AG09319 (cell line): ENCODE measurements at regions not wholly inside any gene's neighbourhood (a gene's known extent, or its start where the extent isn't known, plus 50 kb on each side); places are given as distances from the start of the nearest gene placed in this dataset.

Experiments
- DNase-seq: peaks from one replicate; pipeline ENCODE4 v3.0.0-alpha.2; 2010; ENCODE audit warnings: low read depth; ENCODE audit errors: extremely low read depth
- TF ChIP-seq, protein P1 (sequence below): IDR thresholded peaks from 2 replicates; pipeline ENCODE4 v1.5.1; 2011; ENCODE audit warnings: low read depth, mild to moderate bottlenecking, inconsistent platforms, low read length, moderate library complexity

DNA sequence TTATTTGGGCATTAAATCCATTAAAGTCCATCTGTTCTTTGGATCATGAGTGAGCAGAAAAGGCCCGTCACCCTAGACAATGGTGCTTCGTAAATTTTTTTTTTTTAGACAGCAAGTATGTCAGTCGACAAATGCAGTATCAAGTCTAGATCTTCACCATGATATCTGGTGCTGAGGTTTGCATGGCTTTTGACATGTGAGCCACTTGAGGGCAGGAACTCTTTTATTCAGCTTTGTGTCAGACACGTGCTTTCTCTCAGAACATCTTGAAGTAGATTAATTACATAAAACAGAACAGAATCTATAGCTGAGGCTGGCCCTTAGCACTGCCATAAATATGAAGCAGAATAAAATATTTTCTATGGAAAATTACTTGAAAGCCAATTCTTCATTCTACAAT, 62.9 kb upstream of the CARD18 start:
- TF ChIP-seq, protein P1, sequence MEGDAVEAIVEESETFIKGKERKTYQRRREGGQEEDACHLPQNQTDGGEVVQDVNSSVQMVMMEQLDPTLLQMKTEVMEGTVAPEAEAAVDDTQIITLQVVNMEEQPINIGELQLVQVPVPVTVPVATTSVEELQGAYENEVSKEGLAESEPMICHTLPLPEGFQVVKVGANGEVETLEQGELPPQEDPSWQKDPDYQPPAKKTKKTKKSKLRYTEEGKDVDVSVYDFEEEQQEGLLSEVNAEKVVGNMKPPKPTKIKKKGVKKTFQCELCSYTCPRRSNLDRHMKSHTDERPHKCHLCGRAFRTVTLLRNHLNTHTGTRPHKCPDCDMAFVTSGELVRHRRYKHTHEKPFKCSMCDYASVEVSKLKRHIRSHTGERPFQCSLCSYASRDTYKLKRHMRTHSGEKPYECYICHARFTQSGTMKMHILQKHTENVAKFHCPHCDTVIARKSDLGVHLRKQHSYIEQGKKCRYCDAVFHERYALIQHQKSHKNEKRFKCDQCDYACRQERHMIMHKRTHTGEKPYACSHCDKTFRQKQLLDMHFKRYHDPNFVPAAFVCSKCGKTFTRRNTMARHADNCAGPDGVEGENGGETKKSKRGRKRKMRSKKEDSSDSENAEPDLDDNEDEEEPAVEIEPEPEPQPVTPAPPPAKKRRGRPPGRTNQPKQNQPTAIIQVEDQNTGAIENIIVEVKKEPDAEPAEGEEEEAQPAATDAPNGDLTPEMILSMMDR: no peak
- DNase-seq: no peak

DNA sequence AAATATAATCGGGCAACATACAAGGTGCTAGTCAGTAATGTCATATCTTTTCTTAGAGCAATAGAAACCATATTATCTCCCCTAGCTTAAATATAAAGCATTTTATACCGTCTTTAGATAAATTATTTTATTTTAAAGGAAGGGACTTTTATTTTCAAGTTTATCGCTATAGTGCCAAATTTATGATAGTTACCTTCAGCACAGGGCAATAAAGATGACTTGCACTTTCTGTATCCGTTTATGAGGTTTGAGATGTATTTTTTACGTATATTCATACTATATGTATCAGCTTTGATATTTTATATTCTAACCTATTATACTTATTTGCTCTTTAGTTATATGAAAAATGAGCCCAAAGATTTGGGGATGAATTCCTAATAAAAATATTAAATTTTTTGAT, 61.6 kb upstream of the CARD18 start:
- TF ChIP-seq, protein P1: no peak
- DNase-seq: no peak

DNA sequence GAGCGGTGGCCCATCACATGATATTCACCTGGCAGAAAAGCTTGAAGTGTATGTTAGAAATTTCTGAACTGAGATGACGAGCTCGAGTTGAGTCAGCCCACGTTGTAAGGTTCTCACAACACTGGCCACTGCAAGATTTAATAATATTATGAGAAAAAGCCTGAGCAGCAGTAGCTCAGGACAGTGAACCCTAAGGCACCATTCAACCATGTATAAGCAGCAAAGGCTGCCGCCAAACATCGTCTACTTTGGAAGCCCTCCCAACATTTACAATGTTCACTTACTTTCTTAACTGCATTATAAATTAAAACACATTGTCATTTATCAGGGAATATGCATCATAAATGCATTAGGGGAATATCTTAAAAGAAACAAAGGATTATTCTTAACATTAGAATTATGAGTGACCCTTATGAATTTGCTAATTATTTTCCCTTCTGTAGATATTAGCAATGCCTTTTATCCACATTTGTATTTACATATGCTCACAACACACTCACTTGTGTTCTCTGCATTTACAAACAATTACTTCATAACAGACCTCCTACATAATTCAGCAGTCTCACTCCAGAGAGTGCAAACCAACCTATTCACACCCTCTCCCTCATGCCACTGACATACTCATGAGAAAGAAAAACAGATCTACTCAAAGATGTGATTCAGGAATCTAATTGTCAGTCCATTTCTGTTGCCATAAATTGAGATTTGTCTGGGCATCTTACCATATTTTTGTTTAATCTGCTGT, 57.7 kb upstream of the CARD18 start:
- TF ChIP-seq, protein P1: no peak

DNA sequence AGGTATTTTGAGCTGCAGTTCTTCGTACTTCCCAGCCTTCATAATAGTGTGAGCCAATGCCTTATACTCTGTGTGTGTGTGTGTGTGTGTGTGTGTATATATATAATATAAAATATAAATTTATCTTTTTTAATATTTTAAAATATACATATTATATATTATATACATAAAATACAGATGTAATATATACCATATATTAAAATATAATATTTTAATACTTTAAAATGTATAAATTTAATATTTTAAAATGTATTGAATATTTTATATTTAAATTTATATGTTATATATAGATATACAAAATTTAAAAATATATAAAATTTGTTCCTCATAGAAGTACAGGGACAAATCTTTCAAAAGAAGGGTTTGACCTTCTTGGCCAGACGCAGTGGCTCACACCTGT, 53.7 kb upstream of the CARD18 start:
- TF ChIP-seq, protein P1: no peak
- no peak for DNase-seq

More for the DNA sequence above, 57.7 kb upstream of the CARD18 start:
- DNase-seq: no peak

DNA sequence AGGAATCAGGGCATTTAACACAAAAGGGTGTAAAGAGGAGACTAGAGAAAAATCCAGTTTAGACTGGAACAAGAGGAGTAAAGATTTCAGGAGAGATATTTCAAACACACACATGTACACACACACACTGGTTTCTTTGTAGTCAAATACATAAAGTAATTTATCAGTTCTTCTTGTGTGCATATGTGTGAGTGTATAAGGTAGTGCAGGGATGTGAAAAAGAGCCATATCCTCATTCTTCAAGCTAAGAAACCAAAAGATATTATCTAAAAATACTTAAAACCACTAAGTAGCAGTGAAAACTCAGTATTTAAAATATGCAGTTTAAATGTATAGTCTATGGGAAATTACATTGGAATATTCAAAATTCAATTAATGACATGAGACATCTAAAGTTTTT, 52.5 kb upstream of the CARD18 start:
- TF ChIP-seq, protein P1: no peak
- DNase-seq: no peak

DNA sequence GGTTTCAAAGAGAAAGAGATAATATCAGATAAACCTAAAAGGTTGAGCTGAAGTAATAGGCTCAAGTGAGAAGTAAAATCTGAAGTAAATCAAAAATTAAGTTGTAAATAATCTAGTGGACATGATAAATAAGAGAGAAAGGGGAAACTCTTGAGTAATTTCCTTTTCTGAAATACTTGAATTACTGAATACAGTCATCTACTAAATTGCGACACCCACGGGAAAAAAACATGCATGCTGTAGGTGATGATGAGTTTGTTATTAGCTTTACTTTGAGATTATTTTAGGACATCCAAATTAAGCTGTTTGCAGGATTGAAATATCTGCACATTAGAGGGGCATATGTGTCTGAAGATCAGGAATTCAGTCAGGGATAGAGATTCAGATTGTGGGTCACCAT, 50.0 kb upstream of the CARD18 start:
- TF ChIP-seq, protein P1: no peak
- no peak for DNase-seq
